HFF-Myc (cell line): ENCODE measurements at regions not wholly inside any gene's neighbourhood (a gene's known extent, or its start where the extent isn't known, plus 50 kb on each side); places are given as distances from the start of the nearest gene placed in this dataset.
"Not testable (repeated sequence)": the region's sequence is repeated elsewhere in the genome, so short reads cannot be mapped to it uniquely, and the experiment has no call there.

ENCODE experiments used
- DNase-seq: peaks from one replicate; pipeline ENCODE4 v3.0.0-alpha.2; 2011; ENCODE audit warnings: low read depth; ENCODE audit errors: extremely low read depth
- H3K4me3 ChIP-seq: replicated peaks from 2 replicates; pipeline ENCODE4 v1.5.1; 2011; ENCODE audit warnings: low read depth, mild to moderate bottlenecking, control low read depth, low read length
- CTCF ChIP-seq: IDR thresholded peaks from 2 replicates; pipeline ENCODE4 v1.5.1; 2012; ENCODE audit warnings: mild to moderate bottlenecking, low read depth, low read length, control low read depth; ENCODE audit errors: missing control alignments

GRCh38 chr6:28606424-28607391 is 81.0 kb downstream of the GPX5 start:
- peak; percentile 33 for TF ChIP-seq CTCF
- peak overlapping the region; percentile 52 for H3K4me3 ChIP-seq

GRCh38 chr6:28607990-28608389 is 82.3 kb downstream of the GPX5 start:
- no peak for DNase-seq
- no peak for TF ChIP-seq CTCF

More at GRCh38 chr6:28606424-28607391, 81.0 kb downstream of the GPX5 start:
- peak; percentile 61 for DNase-seq

GRCh38 chr6:28609672-28610071 is 84.0 kb downstream of the GPX5 start:
- TF ChIP-seq CTCF: no peak
- no peak for DNase-seq
- H3K4me3 ChIP-seq: no peak overlapping the region

More at GRCh38 chr6:28607990-28608389, 82.3 kb downstream of the GPX5 start:
- no peak overlapping the region for H3K4me3 ChIP-seq

GRCh38 chr6:28615616-28615954 is 89.9 kb downstream of the GPX5 start:
- TF ChIP-seq CTCF: no peak
- no peak overlapping the region for H3K4me3 ChIP-seq
- DNase-seq: no peak

GRCh38 chr6:28615955-28616747 is 90.5 kb downstream of the GPX5 start:
- DNase-seq: no peak
- no peak for TF ChIP-seq CTCF
- H3K4me3 ChIP-seq: no peak overlapping the region

GRCh38 chr6:28618898-28619555 is 93.3 kb downstream of the GPX5 start:
- no peak for TF ChIP-seq CTCF
- H3K4me3 ChIP-seq: no peak overlapping the region
- no peak for DNase-seq

GRCh38 chr6:28621268-28621667 is 95.6 kb downstream of the GPX5 start:
- DNase-seq, H3K4me3 ChIP-seq: not testable (repeated sequence)

- not testable (repeated sequence) for H3K4me3 ChIP-seq, DNase-seq
Measured at GRCh38 chr6:28623242-28623641, 97.6 kb downstream of the GPX5 start.

- not testable (repeated sequence) for H3K4me3 ChIP-seq, DNase-seq
Measured at GRCh38 chr6:28626386-28626785, 100.7 kb downstream of the GPX5 start.
